GM03348 (cell line): ENCODE measurements at regions not wholly inside any gene's neighbourhood (a gene's known extent, or its start where the extent isn't known, plus 50 kb on each side); places are given as distances from the start of the nearest gene placed in this dataset.
"Not testable (repeated sequence)": the region's sequence is repeated elsewhere in the genome, so short reads cannot be mapped to it uniquely, and the experiment has no call there.

Experiments used
- DNase-seq: peaks from one replicate; pipeline ENCODE4 v3.0.0; 2012; ENCODE audit warnings: low spot score

GRCh38 chr5:100479079-100479688 is 56.0 kb upstream of the FAM174A start:
- DNase-seq, result peak; percentile 5

- DNase-seq, result no peak
Measured at GRCh38 chr5:100472091-100472490, 63.1 kb upstream of the FAM174A start.

DNA sequence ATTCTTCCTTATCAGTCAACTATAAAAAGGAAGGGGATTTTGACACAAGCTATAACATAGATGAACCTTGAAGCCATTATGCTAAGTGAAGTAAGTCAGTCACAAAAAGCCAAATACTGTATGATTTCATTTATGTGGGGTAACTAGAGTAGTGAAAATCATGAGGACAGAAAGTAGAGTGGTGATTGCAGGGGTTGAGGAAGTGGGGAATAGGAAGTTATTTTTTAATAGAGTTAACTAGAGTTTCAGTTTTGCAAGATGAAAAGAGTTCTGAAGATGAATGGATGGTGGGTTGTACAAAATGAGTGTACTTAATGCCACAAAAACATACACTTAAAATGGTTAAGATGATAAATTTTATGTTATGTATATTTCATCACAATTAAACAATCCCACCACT is 65.4 kb upstream of the FAM174A start:
- no peak for DNase-seq

DNA sequence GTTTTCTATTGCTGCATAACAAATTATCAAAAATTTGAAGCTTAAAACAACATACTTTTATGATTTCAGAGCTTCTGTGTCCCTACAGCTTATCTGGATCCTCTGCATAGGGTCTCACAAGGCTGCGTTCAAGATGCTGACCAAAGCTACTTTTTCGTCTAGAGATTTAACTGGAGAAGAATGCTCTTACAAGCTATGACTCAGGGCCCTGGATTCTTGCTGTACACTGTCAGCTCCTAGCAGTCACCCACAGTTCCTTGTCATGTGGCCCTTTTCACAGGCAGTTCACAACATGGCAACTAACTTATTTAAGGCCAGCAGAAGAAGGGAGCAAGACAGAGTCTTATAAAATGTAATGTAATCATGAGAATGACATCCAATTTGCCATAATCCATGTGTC is 70.8 kb upstream of the FAM174A start:
- DNase-seq, result peak; percentile 16

GRCh38 chr5:100456615-100457014 is 78.6 kb upstream of the FAM174A start:
- no peak for DNase-seq

- DNase-seq, result no peak
Measured at GRCh38 chr5:100452126-100452525, 83.0 kb upstream of the FAM174A start.

GRCh38 chr5:100448111-100448528 is 87.1 kb upstream of the FAM174A start:
- no peak for DNase-seq

- DNase-seq, result no peak
Measured at GRCh38 chr5:100446879-100447430, 88.2 kb upstream of the FAM174A start.

- no peak for DNase-seq
Measured at GRCh38 chr5:100444961-100445360, 90.2 kb upstream of the FAM174A start.

GRCh38 chr5:100434815-100435214 is 100.4 kb upstream of the FAM174A start:
- DNase-seq, result no peak

DNA sequence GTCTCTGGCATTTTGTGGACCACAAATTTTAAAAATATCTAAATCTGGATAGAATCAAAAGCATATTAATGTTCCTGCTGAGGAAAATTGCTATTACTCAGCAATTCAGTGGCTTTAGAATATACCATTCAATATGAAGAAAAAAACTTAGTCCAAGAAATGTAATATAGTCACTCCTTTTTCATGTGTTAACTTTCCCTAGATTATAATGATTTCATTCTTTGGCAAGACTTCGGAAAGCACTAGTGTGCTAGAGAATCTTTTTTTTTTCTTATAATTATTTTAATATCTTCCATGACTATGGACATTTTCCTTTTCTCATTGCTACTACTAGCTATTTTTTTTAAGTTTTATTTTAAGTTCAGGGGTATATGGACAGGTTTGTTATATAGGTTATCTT is 102.4 kb upstream of the FAM174A start:
- DNase-seq, result no peak

DNA sequence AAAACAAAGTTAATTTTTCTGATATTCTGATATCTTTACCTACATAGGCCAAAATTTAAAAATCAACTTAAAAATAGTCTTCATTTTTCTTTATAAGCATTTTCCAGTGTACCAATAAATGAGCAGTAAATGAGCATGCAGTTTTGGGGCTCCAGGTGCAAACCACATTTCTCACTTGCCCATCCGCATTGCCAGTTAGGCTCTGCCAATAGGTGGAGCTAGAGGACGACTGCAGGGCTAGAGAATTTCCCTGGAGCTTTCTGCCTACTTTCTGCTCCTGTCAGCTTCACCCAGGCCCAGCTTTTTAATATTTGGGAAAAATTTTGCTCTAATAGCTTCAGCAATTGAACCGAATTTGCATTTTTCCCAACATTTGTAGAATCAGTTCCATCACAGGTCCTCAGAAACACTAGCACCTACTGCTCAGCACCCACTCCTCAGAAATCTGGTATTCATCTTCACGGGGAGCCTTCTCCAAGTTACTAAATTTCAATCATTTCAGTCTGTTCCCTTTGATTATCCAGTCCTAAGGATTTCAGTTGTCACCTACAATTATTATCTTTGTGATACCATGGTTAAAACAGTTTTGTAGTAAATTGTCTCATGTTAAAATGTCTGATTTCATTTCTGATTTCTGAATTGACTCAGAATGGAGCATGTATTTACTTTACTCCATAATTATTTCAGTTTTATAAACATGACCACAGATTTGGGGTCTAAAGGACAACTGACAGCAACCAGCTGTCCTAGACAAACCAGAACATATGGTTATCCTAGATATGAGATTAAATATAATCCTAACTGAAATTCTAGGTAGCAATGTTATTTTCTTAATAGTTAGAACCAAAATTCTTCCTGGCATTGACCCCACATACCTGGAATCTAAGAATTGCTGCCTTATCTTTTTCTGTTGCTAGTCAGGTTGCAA is 104.6 kb upstream of the FAM174A start:
- DNase-seq, result peak; percentile 51

DNA sequence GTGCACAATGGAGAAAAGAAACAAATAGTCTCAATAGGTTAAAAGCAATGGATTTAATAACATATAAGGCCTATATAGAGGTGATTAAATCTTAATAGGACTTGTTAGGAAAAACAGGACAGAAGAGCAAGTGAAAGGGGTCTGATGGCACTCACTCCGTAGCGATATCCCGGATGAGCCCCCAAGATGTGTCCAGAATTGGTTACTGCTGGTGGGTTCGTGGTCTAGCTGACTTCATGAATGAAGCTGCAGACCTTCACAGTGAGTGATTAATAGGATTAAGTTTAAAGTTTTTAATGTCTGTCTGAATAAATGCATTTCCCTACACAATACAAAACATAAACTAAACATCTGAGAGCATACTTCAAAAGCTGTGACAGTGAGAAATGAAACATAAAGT is 110.4 kb upstream of the FAM174A start:
- DNase-seq, result no peak

DNA sequence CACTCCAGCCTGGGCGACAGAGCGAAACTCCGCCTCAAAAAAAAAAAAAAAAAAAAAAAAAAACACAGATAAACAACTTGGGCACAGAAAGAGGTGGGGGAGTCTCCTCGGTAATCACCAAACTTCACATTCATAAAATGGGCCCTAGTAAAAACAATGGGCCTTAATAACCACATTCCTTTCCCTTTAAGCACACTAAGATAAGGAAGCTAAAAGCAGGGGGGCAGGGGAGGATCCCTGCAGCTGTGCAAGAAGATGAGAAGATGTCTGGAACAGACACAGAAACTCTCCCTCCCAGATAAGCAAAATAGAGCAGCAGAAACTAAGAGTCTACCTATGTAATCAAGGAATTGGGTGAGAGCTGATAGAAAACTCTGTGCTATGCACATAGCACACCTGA is 111.2 kb upstream of the FAM174A start:
- DNase-seq, result no peak

GRCh38 chr5:100423330-100423729 is 111.8 kb upstream of the FAM174A start:
- DNase-seq, result no peak

- no peak for DNase-seq
Measured at GRCh38 chr5:100421360-100421759, 113.8 kb upstream of the FAM174A start.

DNA sequence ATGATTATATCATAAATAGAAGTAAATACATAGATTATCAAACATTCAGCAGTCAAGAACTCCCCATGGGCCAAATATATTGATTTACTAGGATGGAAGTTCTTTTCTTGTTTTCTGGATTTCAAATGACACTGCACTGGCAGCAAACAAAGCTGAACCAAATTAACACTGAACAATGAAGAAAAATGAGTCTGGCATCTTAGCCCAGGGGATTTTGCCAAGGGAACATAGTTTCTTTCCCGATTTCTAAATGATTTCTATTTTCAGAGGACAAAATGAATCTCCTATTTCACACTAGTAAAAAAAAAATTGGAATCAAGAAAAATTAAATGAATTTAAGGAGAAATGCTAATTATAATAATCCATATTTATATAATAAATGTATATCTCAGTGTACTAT is 116.9 kb upstream of the FAM174A start:
- DNase-seq, result no peak

DNA sequence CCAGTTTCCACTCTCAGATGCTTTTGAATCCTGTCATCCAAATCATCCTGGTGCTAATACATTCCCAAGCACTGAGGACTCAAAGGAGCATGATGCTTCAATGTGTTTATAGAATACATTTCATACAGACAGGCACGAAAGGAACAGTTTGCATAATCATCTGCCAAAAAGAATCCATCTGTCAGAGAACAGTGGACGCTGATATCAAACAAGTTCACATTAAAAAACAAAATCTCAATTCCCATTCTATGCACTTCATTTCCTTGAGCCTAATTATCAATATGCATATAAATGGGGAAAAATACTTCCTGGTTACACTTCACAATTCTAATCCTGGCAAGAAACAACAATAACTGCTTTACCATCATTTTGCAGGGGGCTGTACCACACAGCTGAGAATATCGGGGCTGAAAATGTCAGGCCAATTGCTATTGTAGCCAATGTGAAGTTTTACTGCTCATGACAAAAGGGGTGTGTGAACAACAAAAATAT is 125.5 kb upstream of the FAM174A start:
- DNase-seq, result no peak

DNA sequence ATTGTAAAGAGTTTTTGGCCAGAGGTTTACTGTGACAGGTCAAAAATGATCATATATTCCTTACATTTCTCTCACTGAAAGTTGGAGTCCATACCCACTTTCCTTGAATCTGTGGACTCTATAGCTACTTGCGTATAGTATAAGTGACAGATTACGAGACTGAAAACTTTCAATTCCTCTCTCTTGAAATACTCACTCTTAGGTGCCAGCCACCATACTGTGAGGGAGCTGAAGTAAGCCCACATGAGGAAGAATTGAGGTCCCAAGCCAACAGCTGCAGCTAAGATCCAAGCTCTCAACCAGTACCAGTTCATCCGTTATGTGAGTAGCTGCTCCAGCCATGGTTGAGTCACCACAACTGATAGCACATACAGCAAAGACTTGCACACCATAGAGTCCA is 128.1 kb upstream of the FAM174A start:
- no peak for DNase-seq

GRCh38 chr5:100406640-100407039 is 128.5 kb upstream of the FAM174A start:
- no peak for DNase-seq

GRCh38 chr5:100402071-100402470 is 133.1 kb upstream of the FAM174A start:
- no peak for DNase-seq

- DNase-seq, result no peak
Measured at GRCh38 chr5:100401149-100401548, 134.0 kb upstream of the FAM174A start.

DNA sequence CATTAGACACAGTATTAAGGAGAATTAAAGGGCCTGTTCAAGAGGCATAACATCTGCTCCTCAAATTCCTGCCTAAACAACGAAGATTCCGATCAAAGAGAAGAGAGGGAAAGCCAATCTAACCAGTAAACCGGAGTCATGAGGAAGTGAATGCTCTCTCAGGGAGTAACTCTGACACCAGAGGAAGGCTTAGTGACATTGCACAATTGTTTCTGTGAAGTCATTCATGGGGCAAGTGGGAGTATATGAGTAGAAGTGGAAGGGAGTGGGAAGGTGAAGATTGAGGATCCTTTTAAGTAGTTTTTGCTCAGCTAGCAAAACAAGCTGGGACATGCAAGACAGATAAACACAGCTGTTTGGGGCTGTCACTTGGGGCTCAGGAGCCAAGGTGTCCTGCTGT is 136.4 kb upstream of the FAM174A start:
- not testable (repeated sequence) for DNase-seq
